HepG2 (cell line): ENCODE measurements at regions not wholly inside any gene's neighbourhood (a gene's known extent, or its start where the extent isn't known, plus 50 kb on each side); places are given as distances from the start of the nearest gene placed in this dataset.

Source experiments
- ATAC-seq: fragments of 200-7000 bp; cut with Tn5 transposase; 3 replicates; pipeline ENCODE4 v1.9.1; 2020; ENCODE audit warnings: mild to moderate bottlenecking, moderate library complexity
- BruUV-seq: library from RNA; stranded (reverse); fragments of 400-500 nt; replicated peaks from 2 replicates; lab custom pipeline; 2021; lab: Mats Ljungman, UMichigan
- CTCF ChIA-PET: fragments of 300-600 bp; formaldehyde crosslinking; extraction: SDS; loops from one replicate; lab custom pipeline; 2021; ENCODE audit warnings: low total read pairs, inconsistent platforms, low intra/inter-chr PET ratio; lab: Yijun Ruan, JAX
- POLR2A ChIA-PET: fragments of 350-600 bp; sonication (Branson Sonifier 250); formaldehyde crosslinking; loops from one replicate; lab custom pipeline; 2020; ENCODE audit warnings: antibody characterized with exemption, inconsistent platforms; lab: Yijun Ruan, JAX
- DNase-seq: peaks from one replicate; pipeline ENCODE4 v3.0.0-alpha.2; 2015; ENCODE audit warnings: low spot score
- FAIRE-seq: peaks from 3 replicates; lab custom pipeline; 2011; peaks lifted over from hg19 to GRCh38; lab: Jason Lieb, UNC
- H2AFZ ChIP-seq: one replicate; pipeline ENCODE4 v1.6.1; 2011; ENCODE audit warnings: low read length, inconsistent platforms
- H3K27ac ChIP-seq: fragments of 300-600 bp; 3 replicates; pipeline ENCODE4 v1.8.0; 2011; ENCODE audit warnings: mixed run types, mild to moderate bottlenecking, mixed read lengths, low read length, inconsistent platforms; ENCODE audit not compliant: insufficient read depth; ENCODE audit errors: extremely low read length
- H3K27me3 ChIP-seq, 2 experiments: fragments of 200-600 bp in 1 of 2; 2 replicates in 1 of 2; 3 replicates in 1 of 2; pipeline versions ENCODE4 v1.6.0 to v1.8.0; 2011; ENCODE audit warnings: low read length in 2 of 2, mild to moderate bottlenecking in 2 of 2, moderate library complexity in 2 of 2, inconsistent platforms in 1 of 2; ENCODE audit not compliant: insufficient read depth in 2 of 2, control insufficient read depth in 1 of 2
- H3K36me3 ChIP-seq, 2 experiments: fragments of 200-600 bp in 1 of 2; replicated peaks in 1 of 2; 2 replicates in 1 of 2; 3 replicates in 1 of 2; pipeline versions ENCODE4 v1.5.1 to v1.8.0; 2011; ENCODE audit warnings: low read length in 2 of 2, inconsistent platforms in 1 of 2; ENCODE audit not compliant: insufficient read depth in 2 of 2, control insufficient read depth in 1 of 2
- H3K4me1 ChIP-seq: 2 replicates; pipeline ENCODE4 v1.5.1; 2012; ENCODE audit warnings: low read length, inconsistent platforms; ENCODE audit not compliant: insufficient read depth
- H3K4me2 ChIP-seq: 2 replicates; pipeline ENCODE4 v1.6.0; 2011; ENCODE audit warnings: low read depth, low read length, inconsistent platforms
- H3K4me3 ChIP-seq, 3 experiments: fragments of 200-600 bp in 1 of 3; sonication (generic), shearing (Covaris generic) in 1 of 3; replicated peaks in 1 of 3; 2 replicates each; pipeline ENCODE4 v1.5.1; 2011 to 2016; ENCODE audit warnings: low read length in 3 of 3, inconsistent platforms in 2 of 3, low read depth in 2 of 3, mild to moderate bottlenecking in 2 of 3, control low read depth in 1 of 3, mixed read lengths in 1 of 3; ENCODE audit not compliant: insufficient read depth in 1 of 3
- H3K79me2 ChIP-seq: one replicate; pipeline ENCODE4 v1.6.1; 2011; ENCODE audit warnings: low read length, inconsistent platforms; ENCODE audit not compliant: insufficient read depth
- H3K9ac ChIP-seq: 2 replicates; pipeline ENCODE4 v1.6.0; 2011; ENCODE audit warnings: mild to moderate bottlenecking, low read depth, low read length, inconsistent platforms; ENCODE audit not compliant: insufficient read depth
- H3K9me3 ChIP-seq: 2 replicates; pipeline ENCODE4 v1.5.1; 2012; ENCODE audit warnings: mild to moderate bottlenecking, low read length
- H4K20me1 ChIP-seq: 2 replicates; pipeline ENCODE4 v1.6.0; 2011; ENCODE audit warnings: inconsistent platforms, mild to moderate bottlenecking, low read length, moderate library complexity; ENCODE audit not compliant: insufficient read depth
- ARID2 ChIP-seq: sonication (generic); formaldehyde crosslinking; IDR thresholded peaks from 2 replicates; pipeline ENCODE4 v1.8.1; 2022; ENCODE audit warnings: mild to moderate bottlenecking, missing genetic modification reagents, borderline replicate concordance
- BCL6 ChIP-seq: IDR thresholded peaks from 2 replicates; pipeline ENCODE4 v1.6.1; 2016; ENCODE audit warnings: missing genetic modification reagents, missing compliant biosample characterization
- CEBPB ChIP-seq: IDR thresholded peaks from 2 replicates; pipeline ENCODE4 v1.6.1; 2011; ENCODE audit warnings: low read depth, low read length, improper control_type of control experiment, borderline replicate concordance
- EZH2 ChIP-seq: conservative IDR thresholded peaks from 2 replicates; pipeline ENCODE4 v1.6.1; 2012; ENCODE audit warnings: mild to moderate bottlenecking, low read depth, low read length, moderate library complexity
- FOXP1 ChIP-seq, 2 experiments: fragments of 450-650 bp in 1 of 2; IDR thresholded peaks; 2 replicates each; pipeline ENCODE4 v1.6.1; 2017 to 2018; ENCODE audit warnings: antibody characterized with exemption in 1 of 2
- GTF3A ChIP-seq: sonication (generic); formaldehyde crosslinking; conservative IDR thresholded peaks from 2 replicates; pipeline ENCODE4 v1.4.0; 2020; ENCODE audit warnings: mild to moderate bottlenecking, missing genetic modification reagents
- GZF1 ChIP-seq: sonication (generic); formaldehyde crosslinking; IDR thresholded peaks from 2 replicates; pipeline ENCODE4 v1.5.1; 2020; ENCODE audit warnings: mild to moderate bottlenecking, missing genetic modification reagents
- HOXA3 ChIP-seq: sonication (generic); formaldehyde crosslinking; IDR thresholded peaks from 2 replicates; pipeline ENCODE4 v1.5.0; 2020; ENCODE audit warnings: missing genetic modification reagents
- LCORL ChIP-seq, 2 experiments: fragments of 450-650 bp in 1 of 2; sonication (generic) in 1 of 2; formaldehyde crosslinking in 1 of 2; IDR thresholded peaks; 2 replicates each; pipeline versions ENCODE4 v1.5.0 to v1.6.1; 2017 to 2020; ENCODE audit warnings: antibody characterized with exemption in 1 of 2, missing genetic modification reagents in 1 of 2
- MIER3 ChIP-seq: IDR thresholded peaks from 2 replicates; pipeline ENCODE4 v1.6.1; 2016; ENCODE audit warnings: missing compliant biosample characterization, borderline replicate concordance
- NFE2L1 ChIP-seq: sonication (generic); formaldehyde crosslinking; IDR thresholded peaks from 2 replicates; pipeline ENCODE4 v1.4.0; 2020; ENCODE audit warnings: missing genetic modification reagents, mild to moderate bottlenecking, borderline replicate concordance
- PPARG ChIP-seq: conservative IDR thresholded peaks from 2 replicates; pipeline ENCODE4 v1.6.1; 2016; ENCODE audit warnings: missing biosample characterization, missing genetic modification reagents
- TBX2 ChIP-seq: sonication (generic); formaldehyde crosslinking; IDR thresholded peaks from 2 replicates; pipeline ENCODE4 v1.5.0; 2020; ENCODE audit warnings: missing genetic modification reagents, mild to moderate bottlenecking, borderline replicate concordance
- ZMYM3 ChIP-seq: sonication (generic); formaldehyde crosslinking; IDR thresholded peaks from 2 replicates; pipeline ENCODE4 v1.5.1; 2020; ENCODE audit warnings: mild to moderate bottlenecking, missing genetic modification reagents
- ZMYM4 ChIP-seq: sonication (generic); formaldehyde crosslinking; IDR thresholded peaks from 2 replicates; pipeline ENCODE4 v1.8.1; 2023; ENCODE audit warnings: mild to moderate bottlenecking, missing genetic modification reagents
- ZNF10 ChIP-seq: sonication (generic); formaldehyde crosslinking; IDR thresholded peaks from 2 replicates; pipeline ENCODE4 v1.4.0; 2020; ENCODE audit warnings: mild to moderate bottlenecking, low read depth, missing genetic modification reagents, borderline replicate concordance
- ZNF292 ChIP-seq: sonication (generic); formaldehyde crosslinking; IDR thresholded peaks from 2 replicates; pipeline ENCODE4 v1.8.1; 2022; ENCODE audit warnings: mild to moderate bottlenecking, low read depth, missing genetic modification reagents, borderline replicate concordance
- ZNF350 ChIP-seq: sonication (generic); formaldehyde crosslinking; IDR thresholded peaks from 2 replicates; pipeline ENCODE4 v1.4.0; 2020; ENCODE audit warnings: mild to moderate bottlenecking, low read depth, missing genetic modification reagents, borderline replicate concordance
- ZNF383 ChIP-seq: sonication (generic); formaldehyde crosslinking; IDR thresholded peaks from 2 replicates; pipeline ENCODE4 v1.4.0; 2020; ENCODE audit warnings: missing genetic modification reagents, mild to moderate bottlenecking, borderline replicate concordance
- ZNF7 ChIP-seq: IDR thresholded peaks from 2 replicates; pipeline ENCODE4 v1.6.1; 2016; ENCODE audit warnings: missing biosample characterization, missing genetic modification reagents
- ZSCAN30 ChIP-seq: sonication (generic); formaldehyde crosslinking; IDR thresholded peaks from 2 replicates; pipeline ENCODE4 v1.5.0; 2020; ENCODE audit warnings: mild to moderate bottlenecking, missing genetic modification reagents
- WGBS: methylation state at CpG from one replicate; pipeline ENCODE4 v1.1.6; 2017; ENCODE audit warnings: low lambda C conversion rate; 5-methylcytosine and 5-hydroxymethylcytosine counted together
- in situ Hi-C: cut with HindIII; loops from 2 replicates; pipeline ENCODE4 v1.10.0; 2017; ENCODE audit warnings: low pct_unique_long_range_greater_than_20kb; ENCODE audit not compliant: extremely low pct_ligation_motif_present
- intact Hi-C: fragments of 100-400 bp; cut with micrococcal nuclease; formaldehyde crosslinking; loops from one replicate; pipeline ENCODE4 v1.10.0; 2022; ENCODE audit not compliant: unreplicated experiment
- TF ChIP-seq, protein P1 (sequence below): IDR thresholded peaks from 2 replicates; pipeline ENCODE4 v1.6.1; 2016; ENCODE audit warnings: missing compliant biosample characterization, missing genetic modification reagents, borderline replicate concordance
- TF ChIP-seq, protein P2 (sequence below): IDR thresholded peaks from 2 replicates; pipeline ENCODE4 v1.6.1; 2018; ENCODE audit warnings: missing genetic modification reagents

DNA sequence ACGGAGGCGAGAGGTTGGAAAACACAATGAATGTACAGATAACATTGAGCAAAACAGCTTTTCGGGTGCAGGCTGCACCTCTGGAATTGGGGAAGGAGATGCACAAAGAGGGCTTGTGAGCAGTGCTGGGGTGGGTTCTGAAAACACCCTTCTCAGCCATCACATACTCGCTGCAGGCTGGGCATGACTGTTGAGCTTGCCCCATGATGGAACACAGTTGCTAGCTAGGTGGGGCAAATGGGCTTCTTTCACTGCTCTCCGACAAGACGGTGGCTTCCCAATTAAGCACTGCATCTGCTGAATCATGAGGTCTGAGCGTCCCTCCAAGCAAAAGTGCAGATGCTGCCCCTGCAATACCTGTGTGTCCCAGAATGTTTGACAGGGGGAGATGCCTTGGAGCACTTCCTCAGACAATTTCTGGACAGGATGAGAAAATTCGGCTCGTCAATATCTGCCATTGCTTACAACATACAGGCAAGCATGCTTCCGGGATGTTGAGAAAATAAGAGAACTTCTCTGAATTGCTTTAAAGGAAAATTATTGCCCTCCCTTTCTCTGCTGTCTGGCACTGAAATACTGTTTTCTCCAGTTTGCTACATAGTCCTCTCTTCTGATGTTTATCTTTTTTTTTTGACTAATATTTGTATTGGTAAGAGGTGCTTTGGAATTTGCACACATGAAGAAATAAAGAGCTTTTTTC, 77.3 kb upstream of the SH3BP4 start:
- WGBS: 55% methylated on average over 10 of the region's 10 CpGs
- no TSS peak for BruUV-seq
- ChIA-PET CTCF (no interaction called here), POLR2A (interaction anchor here (0.6 to 2.1 kb wide), 12 partner anchors 7 to 196 kb away, joined by 3 to 10 read pairs (median 4); no protein-coding TSS in a partner anchor)
- ATAC-seq (peak; percentile 50), FAIRE-seq (peak; percentile 34), DNase-seq (peak; percentile 49)
- no peaks in the 10 kb centered on the region for H3K79me2 ChIP-seq
- H3K4me1 ChIP-seq: peaks cover 78% of the 10 kb centered on the region
- H4K20me1 ChIP-seq: no peaks in the 10 kb centered on the region
- peak overlapping the region; percentile 50 for H3K27ac ChIP-seq
- H3K9me3 ChIP-seq: peaks cover 23% of the 10 kb centered on the region
- in situ Hi-C loops (no loop called here), intact Hi-C loops (no loop called here)
- H3K27me3 ChIP-seq: no peaks in the 10 kb centered on the region
- no peaks in the 10 kb centered on the region for H3K36me3 ChIP-seq
- peak overlapping the region; percentile 22 for H2AFZ ChIP-seq
- peak overlapping the region; percentile 16; the same call in 1 of the 2 replicates for H3K9ac ChIP-seq
- H3K4me3 ChIP-seq: 0 out of 6 replicates have a peak overlapping the region, but pooled peaks of 1 of the 3 experiments have one; percentile 13
- H3K4me2 ChIP-seq: peak overlapping the region; percentile 59
- TF ChIP-seq EZH2 (no peak), CEBPB (peak; percentile 13; the same call in 1 of the 2 replicates), TBX2 (CRISPR knock-in tag) (peak; percentile 55; the same call in 1 of the 2 replicates), LCORL (IDR thresholded peaks at IDR 0.05) (no peak), LCORL (CRISPR knock-in tag; IDR thresholded peaks at IDR 0.05) (no peak; the same call in 1 of the 2 replicates), GZF1 (no peak), BCL6 (CRISPR knock-in tag) (peak; percentile 16; the same call in 1 of the 2 replicates), NFE2L1 (CRISPR knock-in tag) (no peak), ZNF383 (CRISPR knock-in tag) (no peak), ZNF10 (no peak), ZNF7 (no peak), FOXP1 (IDR thresholded peaks at IDR 0.05) (no peak), FOXP1 (CRISPR knock-in tag; IDR thresholded peaks at IDR 0.05) (peak; percentile 40; the same call in 1 of the 2 replicates), ZSCAN30 (CRISPR knock-in tag) (no peak), MIER3 (CRISPR knock-in tag) (no peak), ZNF350 (CRISPR knock-in tag) (peak; percentile 48; the same call in 1 of the 2 replicates), HOXA3 (CRISPR knock-in tag) (0 out of 2 replicates have a peak, but pooled peaks have one; percentile 19), ARID2 (no peak), ZNF292 (CRISPR knock-in tag) (0 out of 2 replicates have a peak, but pooled peaks have one; percentile 31), ZMYM4 (CRISPR knock-in tag) (peak; percentile 60; the same call in 1 of the 2 replicates), GTF3A (CRISPR knock-in tag) (no peak), ZMYM3 (CRISPR knock-in tag) (no peak; the same call in 1 of the 2 replicates), PPARG (CRISPR knock-in tag) (0 out of 2 replicates have a peak, but pooled peaks have one; percentile 12)
- TF ChIP-seq, protein P1, sequence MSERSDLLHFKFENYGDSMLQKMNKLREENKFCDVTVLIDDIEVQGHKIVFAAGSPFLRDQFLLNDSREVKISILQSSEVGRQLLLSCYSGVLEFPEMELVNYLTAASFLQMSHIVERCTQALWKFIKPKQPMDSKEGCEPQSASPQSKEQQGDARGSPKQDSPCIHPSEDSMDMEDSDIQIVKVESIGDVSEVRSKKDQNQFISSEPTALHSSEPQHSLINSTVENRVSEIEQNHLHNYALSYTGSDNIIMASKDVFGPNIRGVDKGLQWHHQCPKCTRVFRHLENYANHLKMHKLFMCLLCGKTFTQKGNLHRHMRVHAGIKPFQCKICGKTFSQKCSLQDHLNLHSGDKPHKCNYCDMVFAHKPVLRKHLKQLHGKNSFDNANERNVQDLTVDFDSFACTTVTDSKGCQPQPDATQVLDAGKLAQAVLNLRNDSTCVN (CRISPR knock-in tag): 0 out of 2 replicates have a peak, but pooled peaks have one; percentile 21
- TF ChIP-seq, protein P2, sequence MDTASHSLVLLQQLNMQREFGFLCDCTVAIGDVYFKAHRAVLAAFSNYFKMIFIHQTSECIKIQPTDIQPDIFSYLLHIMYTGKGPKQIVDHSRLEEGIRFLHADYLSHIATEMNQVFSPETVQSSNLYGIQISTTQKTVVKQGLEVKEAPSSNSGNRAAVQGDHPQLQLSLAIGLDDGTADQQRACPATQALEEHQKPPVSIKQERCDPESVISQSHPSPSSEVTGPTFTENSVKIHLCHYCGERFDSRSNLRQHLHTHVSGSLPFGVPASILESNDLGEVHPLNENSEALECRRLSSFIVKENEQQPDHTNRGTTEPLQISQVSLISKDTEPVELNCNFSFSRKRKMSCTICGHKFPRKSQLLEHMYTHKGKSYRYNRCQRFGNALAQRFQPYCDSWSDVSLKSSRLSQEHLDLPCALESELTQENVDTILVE: 0 out of 2 replicates have a peak, but pooled peaks have one; percentile 24
